ENCODE measurements at regions not wholly inside any gene's neighbourhood (a gene's known extent, or its start where the extent isn't known, plus 50 kb on each side); places are given as distances from the start of the nearest gene placed in this dataset.

GRCh38 chr13:97564956-97565355, 131.0 kb downstream of the RAP2A start:
- no peak overlapping the region for H3K14ac ChIP-seq (replicated peaks; ENCODE audit: low read depth, low read length)
- ATAC-seq (ENCODE audit: low read depth) (no peak), DNase-seq (no peak)
- no peak overlapping the region for H3K18ac ChIP-seq (ENCODE audit: low read depth, low read length)
- H3K4me3 ChIP-seq (ENCODE audit: insufficient read depth, low read depth, low read length) = no peak overlapping the region
- H4K20me1 ChIP-seq (ENCODE audit: insufficient read depth, low read length) = no peaks in the 10 kb centered on the region
- in situ Hi-C loops (cut with MboI; ENCODE audit: low sequenced_read_pairs) (loop anchor here (10.0 kb wide), 1 partner anchor 190 kb away; no protein-coding TSS in a partner anchor), dilution Hi-C loops (cut with HindIII; ENCODE audit: low sequenced_read_pairs, unreplicated experiment) (no loop called here), intact Hi-C loops (cut with micrococcal nuclease) (no loop called here)
- H3K4ac ChIP-seq (ENCODE audit: low read depth, low read length) = no peak overlapping the region
- H3K27ac ChIP-seq (ENCODE audit: insufficient read depth, low read length) = no peak overlapping the region
- H3K36me3 ChIP-seq (ENCODE audit: control insufficient read depth, insufficient read depth, low read length) = no peaks in the 10 kb centered on the region
- no peaks in the 10 kb centered on the region for H3K9me3 ChIP-seq (ENCODE audit: control insufficient read depth, insufficient read depth, low read length)
- no peak overlapping the region for H2AK5ac ChIP-seq (ENCODE audit: low read depth, low read length)
- H2BK20ac ChIP-seq (ENCODE audit: low read depth, low read length) = no peak overlapping the region
- H2BK15ac ChIP-seq (ENCODE audit: low read depth, low read length) = no peak overlapping the region
- H3K4me2 ChIP-seq (ENCODE audit: low read depth, low read length) = no peak overlapping the region
- no peak overlapping the region for H4K5ac ChIP-seq (ENCODE audit: low read depth, low read length)
- no peaks in the 10 kb centered on the region for H3K79me1 ChIP-seq (ENCODE audit: low read depth in 1 of 2, low read length in 2 of 2)
- BruUV-seq (replicated peaks) = no TSS peak
- TF ChIP-seq FOS (IDR thresholded peaks at IDR 0.05; ENCODE audit: low read depth, low read length) (no peak), CHD1 (IDR thresholded peaks at IDR 0.05; ENCODE audit: low read depth, low read length) (no peak)
- H2AK9ac ChIP-seq (replicated peaks; ENCODE audit: low read depth, low read length, poor library complexity) = no peak overlapping the region
- no peak overlapping the region for H3K23ac ChIP-seq (ENCODE audit: low read depth, low read length)
- no peak overlapping the region for H2BK5ac ChIP-seq (ENCODE audit: low read depth, low read length, poor library complexity, severe bottlenecking)
- H3K27me3 ChIP-seq (ENCODE audit: control insufficient read depth, insufficient read depth, low read length) = no peaks in the 10 kb centered on the region; the same call in 1 of the 2 replicates
- ChIA-PET CTCF (interaction anchor here (0.6 kb wide), 1 partner anchor 228 kb away, joined by 3 read pairs; no protein-coding TSS in a partner anchor), POLR2A (ENCODE audit: unreplicated experiment) (no interaction called here)
- H3K56ac ChIP-seq (ENCODE audit: extremely low read depth, insufficient read depth, low read length) = no peak overlapping the region
- H2BK120ac ChIP-seq (ENCODE audit: low read depth, low read length) = no peak overlapping the region
- WGBS, 2 experiments (ENCODE audit: extremely low coverage in 2 of 2, insufficient read length in 1 of 2) = 100% methylated on average over 1 of the region's 5 CpGs; no CpG with 5 or more reads in 1 of the 2 experiments
- H4K8ac ChIP-seq (ENCODE audit: low read depth in 2 of 2, low read length in 2 of 2) = no peak overlapping the region
- H3K9me1 ChIP-seq (ENCODE audit: insufficient read depth, low read length) = no peaks in the 10 kb centered on the region
- no peak overlapping the region for H4K91ac ChIP-seq (ENCODE audit: insufficient read depth, low read depth, low read length)
- H2AFZ ChIP-seq (replicated peaks; ENCODE audit: low read length, poor library complexity) = no peak overlapping the region
- H3K4me1 ChIP-seq (ENCODE audit: control insufficient read depth, insufficient read depth, low read length) = peaks cover 4% of the 10 kb centered on the region; the same call in 1 of the 2 replicates
- no peak overlapping the region for H3K9ac ChIP-seq (ENCODE audit: low read depth, low read length)
